CD4-positive, alpha-beta T cell treated with Interleukin-15 for 1 hour (primary cell): ENCODE measurements at regions not wholly inside any gene's neighbourhood (a gene's known extent, or its start where the extent isn't known, plus 50 kb on each side); places are given as distances from the start of the nearest gene placed in this dataset.

Experiments
- DNase-seq: peaks from one replicate; pipeline ENCODE4 v3.0.0-alpha.2; 2020

DNA sequence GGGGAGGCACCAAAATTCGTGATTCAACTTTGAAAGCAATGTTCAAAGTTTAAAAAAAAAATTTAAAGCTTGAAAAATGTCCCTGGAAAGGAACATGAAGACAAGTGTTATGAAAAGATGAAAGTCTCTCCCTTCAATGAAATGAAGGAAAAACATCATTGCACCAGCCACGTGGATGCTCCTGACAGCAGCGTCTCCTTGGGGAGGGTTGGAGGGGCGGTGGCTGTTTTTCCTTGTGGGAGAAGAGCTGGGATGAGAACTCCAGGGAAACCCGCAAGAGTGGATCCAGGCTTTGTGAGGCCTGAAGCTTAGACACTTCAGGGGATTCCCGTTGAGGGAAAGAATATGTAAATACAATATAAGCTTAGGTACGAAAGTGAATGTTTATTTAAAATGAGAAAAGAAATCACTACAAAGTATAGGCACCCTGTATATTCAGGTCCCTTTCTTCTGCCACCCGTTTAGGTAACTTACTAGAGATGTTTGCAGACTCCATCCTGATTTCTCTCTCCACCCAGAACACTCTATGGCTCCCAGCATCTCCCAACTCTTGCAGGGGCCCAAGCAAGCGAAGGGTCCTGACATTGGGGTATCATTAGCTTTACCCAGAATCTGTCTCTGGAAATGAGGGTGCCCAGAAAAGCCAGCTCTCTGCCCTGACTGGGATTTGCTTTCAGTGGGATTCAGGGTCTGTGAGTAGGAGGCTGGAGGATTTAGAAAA lies 63.1 kb upstream of the BAIAP2L1 start:
- DNase-seq, result no peak

DNA sequence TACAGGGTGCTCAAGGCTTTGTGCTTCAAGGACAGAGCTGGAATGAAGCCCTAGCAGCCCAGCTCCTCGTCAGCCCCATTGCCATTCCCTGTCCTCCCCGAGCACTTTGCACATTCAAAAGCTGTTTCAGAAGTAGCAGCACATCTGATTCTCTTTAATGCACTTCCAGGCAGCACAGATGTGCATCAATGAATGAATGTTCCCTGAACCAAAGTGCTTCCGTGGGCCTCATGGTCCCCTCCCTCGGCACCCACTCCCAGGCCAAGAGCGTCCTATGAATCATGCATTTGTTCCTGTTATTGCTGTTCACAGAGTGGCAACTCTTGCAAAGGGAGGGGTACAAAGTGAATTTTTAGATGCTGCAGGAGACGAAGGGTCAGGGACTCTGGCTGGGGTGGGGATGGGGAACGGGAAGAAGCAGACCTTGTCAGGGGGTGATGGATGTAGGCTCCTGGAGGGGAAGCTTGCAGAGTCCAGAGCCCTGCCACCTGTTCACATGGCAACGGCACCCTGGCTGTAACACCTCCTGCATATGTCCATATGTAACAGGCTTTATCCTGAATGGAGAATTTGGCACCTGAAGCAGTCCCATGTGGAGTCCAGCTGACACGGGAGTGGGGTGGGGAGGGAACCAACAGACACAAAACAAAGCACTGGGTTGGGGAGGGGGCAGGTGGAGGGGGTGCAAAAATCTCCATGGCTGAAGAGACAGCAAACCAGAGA lies 62.2 kb upstream of the BAIAP2L1 start:
- DNase-seq, result no peak

DNA sequence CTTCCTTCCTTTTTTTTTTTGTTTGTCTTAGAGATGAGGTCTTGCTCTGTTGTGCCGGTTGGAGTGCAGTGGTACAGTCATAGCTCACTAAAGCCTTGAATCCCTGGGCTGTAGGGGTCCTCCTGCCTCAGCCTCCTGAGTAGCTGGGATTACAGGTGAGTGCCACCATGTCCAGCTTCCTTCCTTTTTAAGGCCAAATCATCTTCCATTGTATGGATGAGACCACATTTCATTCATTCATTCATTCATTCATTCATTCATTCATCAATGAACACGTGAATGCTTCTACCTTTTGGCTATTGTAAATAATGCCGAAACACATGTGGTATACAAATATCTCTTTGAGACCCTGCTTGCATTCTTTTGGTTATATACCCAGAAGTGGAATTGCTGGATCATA lies 60.0 kb upstream of the BAIAP2L1 start:
- DNase-seq, result no peak

DNA sequence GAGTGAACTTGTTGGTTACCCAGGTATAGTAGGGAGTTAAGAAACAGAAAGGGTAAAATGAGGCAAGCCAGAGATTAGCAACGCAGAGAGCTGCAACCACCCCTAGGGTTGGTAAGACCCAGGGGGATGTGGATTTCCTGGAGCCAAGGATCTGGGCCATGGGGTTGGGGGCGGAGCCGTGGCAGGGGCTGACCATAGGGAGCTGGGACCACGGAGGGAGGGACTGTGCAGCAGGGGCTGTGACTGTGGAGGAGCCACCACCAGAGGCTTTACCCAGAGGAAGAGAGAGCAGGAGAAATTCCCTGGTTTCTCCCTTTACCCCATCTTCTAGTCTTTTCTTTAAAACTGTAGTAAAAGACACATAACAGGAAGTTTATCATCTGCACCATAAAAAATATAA lies 58.6 kb upstream of the BAIAP2L1 start:
- no peak for DNase-seq

DNA sequence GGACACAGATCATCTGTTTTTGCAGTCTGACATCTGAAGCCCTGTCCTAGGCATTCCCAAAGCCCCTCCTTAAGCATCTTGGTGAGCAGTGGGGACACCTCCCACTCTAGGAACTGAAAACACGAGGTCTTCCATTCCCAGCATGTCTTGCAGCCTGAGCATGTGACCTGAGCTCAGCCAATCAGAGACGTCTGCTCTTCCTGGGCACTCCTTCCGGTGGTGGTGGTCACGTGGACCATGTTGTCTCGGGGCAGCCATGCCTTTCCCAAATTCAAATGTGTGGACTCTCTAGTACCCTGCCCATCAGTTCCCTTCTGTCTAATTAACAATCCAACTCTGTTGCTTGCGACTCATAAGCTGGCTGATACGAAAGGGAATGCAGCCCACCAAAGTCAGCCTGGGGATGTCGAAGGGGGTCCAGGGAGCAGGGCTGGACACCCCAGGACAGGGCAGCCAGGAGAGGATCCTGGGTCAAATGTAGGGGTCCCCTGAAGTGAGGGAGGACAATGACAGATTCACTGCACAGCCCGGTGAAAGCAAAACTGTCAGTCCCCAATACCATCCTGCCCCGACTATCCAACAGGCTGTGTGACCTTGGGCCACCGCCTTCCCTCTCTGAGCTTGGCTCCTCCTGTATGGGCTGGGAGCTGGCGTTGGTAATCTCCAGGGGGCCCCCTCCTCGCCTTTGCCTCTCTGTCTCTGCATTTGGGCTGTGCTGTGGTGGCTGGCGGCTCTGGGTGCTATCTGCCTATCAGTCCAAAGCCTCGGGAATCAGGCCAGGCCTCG lies 57.4 kb upstream of the BAIAP2L1 start:
- no peak for DNase-seq

DNA sequence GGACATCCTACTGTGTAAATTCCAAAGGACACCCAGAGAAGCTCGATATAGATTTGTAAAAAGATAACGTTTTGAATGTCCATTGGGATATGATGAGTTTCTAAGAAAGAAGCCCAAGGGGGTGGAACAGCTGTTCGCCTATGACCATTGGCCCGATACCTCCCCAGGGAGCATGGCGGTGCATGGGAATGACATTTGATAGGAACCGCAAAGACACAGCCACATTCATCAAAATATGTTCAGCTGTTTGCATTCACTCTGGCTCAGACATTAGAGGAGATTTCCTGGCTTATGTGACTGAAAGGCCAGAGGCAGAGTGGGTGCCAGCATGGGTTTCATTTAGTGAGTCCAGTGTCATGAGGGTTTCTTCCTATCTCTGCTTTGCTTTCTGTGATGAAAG lies 56.0 kb upstream of the BAIAP2L1 start:
- no peak for DNase-seq

DNA sequence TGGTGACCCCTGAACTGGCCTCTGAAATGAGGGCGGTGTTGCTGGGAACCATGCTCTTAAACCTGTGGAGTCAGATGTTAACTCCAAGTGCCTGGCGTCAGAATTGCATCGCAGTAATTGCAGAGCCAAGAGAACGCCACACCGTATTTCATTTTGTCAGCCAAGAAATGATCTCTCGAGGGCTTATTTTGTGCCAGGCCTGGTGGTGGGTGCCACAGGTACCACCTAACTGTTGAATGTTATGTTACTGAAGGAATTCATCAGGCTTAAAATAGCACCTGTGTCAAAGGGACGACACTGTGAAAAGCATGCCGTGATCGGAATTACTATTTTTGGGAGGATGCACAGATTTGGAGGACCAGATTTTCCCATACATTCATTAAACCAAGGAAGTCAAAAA lies 51.9 kb upstream of the BAIAP2L1 start:
- DNase-seq, result no peak
